BJ (cell line): ENCODE measurements at regions not wholly inside any gene's neighbourhood (a gene's known extent, or its start where the extent isn't known, plus 50 kb on each side); places are given as distances from the start of the nearest gene placed in this dataset.

Source experiments
- CTCF ChIA-PET: fragments of 350-600 bp; formaldehyde crosslinking; extraction: SDS; loops from one replicate; lab custom pipeline; 2021; ENCODE audit warnings: antibody characterized with exemption, inconsistent platforms; lab: Yijun Ruan, JAX
- POLR2A ChIA-PET: fragments of 300-600 bp; sonication (Branson Sonifier 250); formaldehyde crosslinking; extraction: SDS; loops from one replicate; lab custom pipeline; 2021; ENCODE audit warnings: antibody characterized with exemption; lab: Charles Lee
- DNase-seq: peaks from one replicate; pipeline ENCODE4 v3.0.0-alpha.2; 2011; ENCODE audit warnings: low read depth
- H3K27me3 ChIP-seq: 2 replicates; pipeline ENCODE4 v1.6.0; 2011; ENCODE audit warnings: low read length; ENCODE audit not compliant: control insufficient read depth, insufficient read depth
- H3K36me3 ChIP-seq: 2 replicates; pipeline ENCODE4 v1.5.1; 2011; ENCODE audit warnings: low read length; ENCODE audit not compliant: control insufficient read depth, insufficient read depth
- H3K4me3 ChIP-seq: 2 replicates; pipeline ENCODE4 v1.5.1; 2011; ENCODE audit warnings: low read depth, mild to moderate bottlenecking, control low read depth, low read length
- TF ChIP-seq, protein P1 (sequence below): IDR thresholded peaks from 2 replicates; pipeline ENCODE4 v1.5.1; 2011; ENCODE audit warnings: low read depth, mild to moderate bottlenecking, control low read depth, inconsistent platforms, low read length, moderate library complexity; ENCODE audit not compliant: insufficient read depth

DNA sequence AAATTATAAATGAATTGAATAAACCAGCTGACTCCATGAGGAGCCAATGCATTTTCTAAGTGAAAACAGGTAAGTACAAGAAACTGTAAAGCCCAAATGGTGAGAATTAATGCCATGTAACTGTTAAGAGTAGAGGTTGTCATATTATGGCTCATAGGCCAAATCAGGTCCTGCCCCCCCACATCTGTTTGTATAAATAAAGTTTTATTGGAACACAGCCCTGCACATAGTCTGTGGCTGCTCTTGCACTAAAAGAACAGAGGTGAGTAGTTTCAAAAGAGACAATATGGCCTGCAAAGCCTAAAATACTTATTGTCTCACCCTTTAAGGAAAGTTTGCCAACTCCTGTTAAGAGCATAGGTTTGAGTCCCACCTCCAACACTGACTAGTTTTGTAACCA is 140.5 kb upstream of the SRRM4 start:
- Histone ChIP-seq H3K36me3 (no peaks in the 10 kb centered on the region), H3K27me3 (no peaks in the 10 kb centered on the region), H3K4me3 (no peak overlapping the region)
- DNase-seq: no peak
- CTCF ChIA-PET: interaction anchor here (0.6 kb wide), 1 partner anchor 799 kb away, joined by 4 read pairs; no protein-coding TSS in a partner anchor
- POLR2A ChIA-PET: no interaction called here
- TF ChIP-seq, protein P1, sequence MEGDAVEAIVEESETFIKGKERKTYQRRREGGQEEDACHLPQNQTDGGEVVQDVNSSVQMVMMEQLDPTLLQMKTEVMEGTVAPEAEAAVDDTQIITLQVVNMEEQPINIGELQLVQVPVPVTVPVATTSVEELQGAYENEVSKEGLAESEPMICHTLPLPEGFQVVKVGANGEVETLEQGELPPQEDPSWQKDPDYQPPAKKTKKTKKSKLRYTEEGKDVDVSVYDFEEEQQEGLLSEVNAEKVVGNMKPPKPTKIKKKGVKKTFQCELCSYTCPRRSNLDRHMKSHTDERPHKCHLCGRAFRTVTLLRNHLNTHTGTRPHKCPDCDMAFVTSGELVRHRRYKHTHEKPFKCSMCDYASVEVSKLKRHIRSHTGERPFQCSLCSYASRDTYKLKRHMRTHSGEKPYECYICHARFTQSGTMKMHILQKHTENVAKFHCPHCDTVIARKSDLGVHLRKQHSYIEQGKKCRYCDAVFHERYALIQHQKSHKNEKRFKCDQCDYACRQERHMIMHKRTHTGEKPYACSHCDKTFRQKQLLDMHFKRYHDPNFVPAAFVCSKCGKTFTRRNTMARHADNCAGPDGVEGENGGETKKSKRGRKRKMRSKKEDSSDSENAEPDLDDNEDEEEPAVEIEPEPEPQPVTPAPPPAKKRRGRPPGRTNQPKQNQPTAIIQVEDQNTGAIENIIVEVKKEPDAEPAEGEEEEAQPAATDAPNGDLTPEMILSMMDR: no peak

DNA sequence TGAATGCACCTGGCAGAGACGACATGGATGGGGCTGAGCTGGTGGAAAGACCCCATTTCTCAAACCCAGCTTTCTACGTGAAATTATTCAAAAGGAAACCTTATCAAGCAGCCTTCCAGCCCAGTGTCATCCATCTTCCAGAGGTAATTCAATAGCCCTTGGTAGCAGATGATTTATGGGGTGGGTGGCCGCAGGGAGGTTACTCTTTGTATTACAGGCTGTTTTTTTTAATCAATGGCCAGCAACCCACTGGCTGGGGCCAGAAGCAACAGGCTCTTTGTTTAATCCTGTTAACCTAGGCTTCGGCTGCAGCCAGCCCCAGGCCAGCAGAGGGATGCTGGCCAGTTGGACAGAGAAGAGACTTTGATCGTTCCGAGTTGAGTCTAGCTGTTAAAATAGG is 139.8 kb upstream of the SRRM4 start:
- DNase-seq: no peak
- Histone ChIP-seq H3K27me3 (no peaks in the 10 kb centered on the region), H3K4me3 (no peak overlapping the region), H3K36me3 (no peaks in the 10 kb centered on the region)
- TF ChIP-seq, protein P1: no peak
- ChIA-PET CTCF (no interaction called here), POLR2A (no interaction called here)

DNA sequence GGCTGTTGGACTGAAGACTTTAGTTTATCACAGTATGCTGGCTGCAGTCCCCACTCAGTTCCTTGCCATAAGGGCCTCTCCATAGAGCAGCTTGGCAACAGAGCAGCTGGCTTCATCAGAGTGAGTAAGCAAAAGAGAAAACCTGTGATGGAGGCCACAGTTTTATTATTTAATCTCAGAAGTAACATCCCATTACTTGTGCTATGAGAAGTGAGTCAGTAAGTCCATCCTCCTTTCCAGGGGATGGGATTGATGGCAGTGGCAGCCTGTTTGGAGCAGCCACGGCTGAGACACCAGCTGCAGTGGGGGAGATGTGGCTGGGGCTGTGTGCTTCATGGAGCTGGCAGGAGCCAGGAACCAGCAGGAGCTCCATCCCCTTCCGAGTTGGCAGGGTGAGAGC is 138.5 kb upstream of the SRRM4 start:
- CTCF ChIA-PET: no interaction called here
- POLR2A ChIA-PET: no interaction called here
- Histone ChIP-seq H3K4me3 (no peak overlapping the region), H3K36me3 (no peaks in the 10 kb centered on the region), H3K27me3 (no peaks in the 10 kb centered on the region)
- TF ChIP-seq, protein P1: no peak
- no peak for DNase-seq

DNA sequence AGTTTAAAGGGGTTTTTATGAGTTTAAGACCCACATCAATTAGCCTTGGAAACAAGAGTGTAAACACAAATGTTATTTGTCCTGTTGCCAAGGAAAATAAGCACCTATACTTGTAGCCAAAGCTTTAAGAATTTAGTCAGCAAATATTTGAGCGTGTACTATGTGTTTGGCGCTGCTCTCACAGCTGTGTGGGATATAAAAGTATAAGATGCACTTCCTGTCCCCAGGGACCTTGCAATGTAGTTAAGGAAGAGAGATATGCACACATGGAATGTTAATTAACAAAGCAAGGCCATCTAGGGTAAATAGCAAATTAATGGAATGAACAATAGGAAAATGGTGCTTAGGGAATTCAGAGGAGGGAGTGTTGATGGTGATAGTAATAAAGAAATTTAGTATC is 134.9 kb upstream of the SRRM4 start:
- TF ChIP-seq, protein P1: no peak
- ChIA-PET POLR2A (no interaction called here), CTCF (no interaction called here)
- Histone ChIP-seq H3K36me3 (no peaks in the 10 kb centered on the region), H3K4me3 (no peak overlapping the region), H3K27me3 (no peaks in the 10 kb centered on the region)
- no peak for DNase-seq

DNA sequence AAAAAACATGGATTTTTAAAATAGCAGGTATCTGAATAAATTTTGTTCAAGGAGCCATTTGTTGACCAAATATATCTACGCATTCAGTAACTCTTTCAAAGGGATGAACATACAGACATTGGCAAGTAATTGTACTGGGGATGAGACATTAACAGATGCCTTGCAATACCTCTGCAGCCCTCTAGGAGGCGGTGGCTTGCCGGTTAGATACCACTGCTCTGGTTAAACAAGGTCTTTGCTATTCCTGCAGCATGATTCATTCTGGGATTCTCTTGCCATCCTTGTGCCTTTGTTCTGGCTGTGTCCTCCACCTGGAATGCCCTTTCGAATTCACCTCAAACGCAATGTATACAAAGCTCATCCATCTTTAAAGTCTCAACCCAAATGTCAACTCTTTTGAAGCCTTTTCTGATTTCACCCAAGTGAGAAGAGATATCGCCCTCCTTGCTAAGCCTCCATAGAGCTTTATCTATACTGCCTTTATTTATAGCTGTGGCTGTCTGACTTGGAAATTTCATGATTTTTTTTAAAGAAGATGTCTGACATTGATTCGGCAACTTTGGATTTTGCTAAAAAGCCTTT is 131.0 kb upstream of the SRRM4 start:
- Histone ChIP-seq H3K36me3 (no peaks in the 10 kb centered on the region), H3K27me3 (no peaks in the 10 kb centered on the region), H3K4me3 (no peak overlapping the region)
- ChIA-PET CTCF (no interaction called here), POLR2A (no interaction called here)
- TF ChIP-seq, protein P1: peak; percentile 43
- no peak for DNase-seq
